ENCODE measurements at regions not wholly inside any gene's neighbourhood (a gene's known extent, or its start where the extent isn't known, plus 50 kb on each side); places are given as distances from the start of the nearest gene placed in this dataset.
A peak's percentile ranks its signal among the peaks of the same experiment; 100 is the strongest.

- TF ChIP-seq YBX1 (IDR thresholded peaks at IDR 0.05) (no peak), HCFC1 (IDR thresholded peaks at IDR 0.05; ENCODE audit: low read length) (no peak), YY1 (IDR thresholded peaks at IDR 0.05; ENCODE audit: low read depth, low read length) (no peak), RCOR1 (conservative IDR thresholded peaks at IDR 0.05; ENCODE audit: low read depth, low read length) (no peak), CHD1 (IDR thresholded peaks at IDR 0.05; ENCODE audit: low read depth, low read length) (no peak)
- TF ChIP-seq, protein P1, sequence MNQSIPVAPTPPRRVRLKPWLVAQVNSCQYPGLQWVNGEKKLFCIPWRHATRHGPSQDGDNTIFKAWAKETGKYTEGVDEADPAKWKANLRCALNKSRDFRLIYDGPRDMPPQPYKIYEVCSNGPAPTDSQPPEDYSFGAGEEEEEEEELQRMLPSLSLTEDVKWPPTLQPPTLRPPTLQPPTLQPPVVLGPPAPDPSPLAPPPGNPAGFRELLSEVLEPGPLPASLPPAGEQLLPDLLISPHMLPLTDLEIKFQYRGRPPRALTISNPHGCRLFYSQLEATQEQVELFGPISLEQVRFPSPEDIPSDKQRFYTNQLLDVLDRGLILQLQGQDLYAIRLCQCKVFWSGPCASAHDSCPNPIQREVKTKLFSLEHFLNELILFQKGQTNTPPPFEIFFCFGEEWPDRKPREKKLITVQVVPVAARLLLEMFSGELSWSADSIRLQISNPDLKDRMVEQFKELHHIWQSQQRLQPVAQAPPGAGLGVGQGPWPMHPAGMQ (IDR thresholded peaks at IDR 0.05; ENCODE audit: borderline replicate concordance): no peak
These were observed 1712.8 kb upstream of the TMEFF2 start (continued) for GRCh38 chr2:193907561-193907960.

DNA sequence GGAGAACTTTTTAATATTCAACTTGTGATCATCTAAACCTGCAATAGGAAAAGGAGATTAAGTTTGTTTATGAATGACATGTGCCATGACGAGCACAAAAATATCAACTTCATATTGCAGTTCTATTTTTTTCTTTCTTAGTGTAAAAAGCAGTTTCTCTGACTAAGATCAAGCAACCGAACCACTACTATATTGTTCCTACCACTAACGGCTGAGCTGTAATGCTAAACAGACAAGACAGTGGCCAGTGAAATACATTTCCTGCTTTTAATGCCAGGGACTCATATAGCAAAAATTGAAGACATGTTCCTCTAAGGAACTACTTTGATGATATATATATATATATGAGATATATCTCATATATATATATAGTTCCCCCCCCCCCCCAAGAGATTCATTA, 1705.6 kb upstream of the TMEFF2 start:
- no peaks in the 10 kb centered on the region for H3K36me3 ChIP-seq (ENCODE audit: control insufficient read depth in 2 of 2, insufficient read depth in 2 of 2, low read length in 1 of 2)
- no peak for DNase-seq (ENCODE audit: low read depth, low spot score)
- POLR2A ChIA-PET: no interaction called here
- no peak for FAIRE-seq
- no peak overlapping the region for H3K9ac ChIP-seq (ENCODE audit: control insufficient read depth, insufficient read depth, low read length)
- no peaks in the 10 kb centered on the region for H3K27me3 ChIP-seq (replicated peaks in 1 of 2; ENCODE audit: control insufficient read depth in 2 of 2, insufficient read depth in 2 of 2, low read length in 1 of 2)
- intact Hi-C loops (cut with micrococcal nuclease; ENCODE audit: unreplicated experiment) (no loop called here), in situ Hi-C loops (cut with MboI) (no loop called here)
- H3K4me2 ChIP-seq (ENCODE audit: control insufficient read depth, insufficient read depth): no peak overlapping the region
- no peak for TF ChIP-seq NRF1 (conservative IDR thresholded peaks at IDR 0.05; ENCODE audit: low read depth, low read length)
- TF ChIP-seq NR2C2 (IDR thresholded peaks at IDR 0.05; ENCODE audit: borderline replicate concordance, control insufficient read depth, insufficient read length, low read depth): no peak
- no peak for TF ChIP-seq CUX1 (IDR thresholded peaks at IDR 0.05; ENCODE audit: insufficient replicate concordance, low read depth, low read length)
- TF ChIP-seq RFX5 (IDR thresholded peaks at IDR 0.05; ENCODE audit: low read depth, low read length): no peak
- TF ChIP-seq SP1 (IDR thresholded peaks at IDR 0.05; ENCODE audit: low read depth, low read length): no peak
- TF ChIP-seq SUPT20H (IDR thresholded peaks at IDR 0.05; ENCODE audit: borderline replicate concordance, control insufficient read depth, low read depth, low read length): no peak
- TF ChIP-seq CBFB (IDR thresholded peaks at IDR 0.05; ENCODE audit: low read depth): no peak
- RAD21 ChIA-PET (ENCODE audit: unreplicated experiment): no interaction called here
- CTCF ChIA-PET: no interaction called here
- 0% methylated on average over 3 of the region's 3 CpGs for WGBS (ENCODE audit: insufficient coverage, insufficient replicate concordance, low lambda C conversion rate, missing lambda C conversion rate)
- H4K20me1 ChIP-seq (ENCODE audit: control insufficient read depth, insufficient read depth): no peaks in the 10 kb centered on the region
- H3K27ac ChIP-seq (ENCODE audit: control insufficient read depth, insufficient read depth): no peak overlapping the region
- SMC1A ChIA-PET (ENCODE audit: uncharacterized antibody, unreplicated experiment): no interaction called here
- no peak overlapping the region for H3K4me3 ChIP-seq
- H3K79me2 ChIP-seq (ENCODE audit: control insufficient read depth, insufficient read depth, low read length): no peaks in the 10 kb centered on the region
- no TSS peak for BruUV-seq (replicated peaks)
- ATAC-seq: peak; percentile 49; the same call in 1 of the 3 replicates
- no peaks in the 10 kb centered on the region for H3K9me3 ChIP-seq (replicated peaks; ENCODE audit: control insufficient read depth, insufficient read depth, low read length)
- no peak overlapping the region for H2AFZ ChIP-seq (ENCODE audit: control insufficient read depth, low read depth, low read length)
- H3K4me1 ChIP-seq (ENCODE audit: control insufficient read depth, insufficient read depth, low read length): no peaks in the 10 kb centered on the region

Data from GM12878 (cell line).